DND-41 (cell line): ENCODE measurements at regions not wholly inside any gene's neighbourhood (a gene's known extent, or its start where the extent isn't known, plus 50 kb on each side); places are given as distances from the start of the nearest gene placed in this dataset.

Source experiments
- ATAC-seq: fragments of 200-7000 bp; cut with Tn5 transposase; 3 replicates; pipeline ENCODE4 v1.9.1; 2021; ENCODE audit warnings: low read depth; ENCODE audit not compliant: insufficient read depth
- DNase-seq: peaks from one replicate; pipeline ENCODE4 v3.0.0-alpha.2; 2020
- H2AFZ ChIP-seq: 2 replicates; pipeline ENCODE4 v1.6.0; 2012; ENCODE audit warnings: low read depth, low read length
- H3K27ac ChIP-seq: 2 replicates; pipeline ENCODE4 v1.5.1; 2012; ENCODE audit warnings: low read length, inconsistent platforms
- H3K27me3 ChIP-seq: fragments of 200-600 bp; sonication (generic); 2 replicates; pipeline ENCODE4 v1.6.0; 2012; ENCODE audit warnings: low read length, mild to moderate bottlenecking, inconsistent platforms; ENCODE audit not compliant: insufficient read depth, poor library complexity
- H3K36me3 ChIP-seq: 2 replicates; pipeline ENCODE4 v1.5.1; 2012; ENCODE audit warnings: low read length, inconsistent platforms; ENCODE audit not compliant: insufficient read depth
- H3K4me1 ChIP-seq: 2 replicates; pipeline ENCODE4 v1.5.1; 2012; ENCODE audit warnings: mild to moderate bottlenecking, low read length; ENCODE audit not compliant: insufficient read depth
- H3K4me2 ChIP-seq: 2 replicates; pipeline ENCODE4 v1.6.0; 2012; ENCODE audit warnings: mild to moderate bottlenecking, moderate library complexity, low read length, inconsistent platforms; ENCODE audit not compliant: insufficient read depth
- H3K4me3 ChIP-seq, 2 experiments: fragments of 200-600 bp in 1 of 2; shearing (Covaris generic) in 1 of 2; 2 replicates each; pipeline ENCODE4 v1.5.1; 2012 to 2016; ENCODE audit warnings: inconsistent platforms in 2 of 2, low read length in 2 of 2, mild to moderate bottlenecking in 2 of 2, low read depth in 1 of 2, moderate library complexity in 1 of 2
- H3K79me2 ChIP-seq: 2 replicates; pipeline ENCODE4 v1.6.0; 2012; ENCODE audit warnings: low read length, inconsistent platforms; ENCODE audit not compliant: insufficient read depth
- H3K9ac ChIP-seq: 2 replicates; pipeline ENCODE4 v1.6.0; 2012; ENCODE audit warnings: low read depth, mild to moderate bottlenecking, inconsistent platforms, low read length, moderate library complexity
- H3K9me3 ChIP-seq: 2 replicates; pipeline ENCODE4 v1.5.1; 2012; ENCODE audit warnings: low read length, moderate library complexity, mild to moderate bottlenecking, inconsistent platforms; ENCODE audit not compliant: insufficient read depth, severe bottlenecking
- H4K20me1 ChIP-seq: 2 replicates; pipeline ENCODE4 v1.6.0; 2012; ENCODE audit warnings: low read length; ENCODE audit not compliant: insufficient read depth
- CTCF ChIP-seq: IDR thresholded peaks from 2 replicates; pipeline ENCODE4 v1.5.1; 2012; ENCODE audit warnings: borderline replicate concordance, low read length, moderate library complexity, mild to moderate bottlenecking; ENCODE audit not compliant: poor library complexity, severe bottlenecking; ENCODE audit errors: extremely low read depth
- EZH2 ChIP-seq: IDR thresholded peaks from 3 replicates; pipeline ENCODE4 v1.6.1; 2012; ENCODE audit warnings: borderline replicate concordance, low read depth, mild to moderate bottlenecking, moderate library complexity, low read length, inconsistent platforms; ENCODE audit not compliant: severe bottlenecking

- no peak for TF ChIP-seq EZH2
- no peak for TF ChIP-seq CTCF
- H2AFZ ChIP-seq: no peak overlapping the region
- H3K4me2 ChIP-seq: no peak overlapping the region
- no peaks in the 10 kb centered on the region for H3K9me3 ChIP-seq
- no peak overlapping the region for H3K9ac ChIP-seq
- no peaks in the 10 kb centered on the region for H3K79me2 ChIP-seq
- H3K36me3 ChIP-seq: no peaks in the 10 kb centered on the region
- H3K4me1 ChIP-seq: no peaks in the 10 kb centered on the region
- no peak overlapping the region for H3K27ac ChIP-seq
- H3K4me3 ChIP-seq: no peak overlapping the region
- H4K20me1 ChIP-seq: no peaks in the 10 kb centered on the region
- H3K27me3 ChIP-seq: no peaks in the 10 kb centered on the region
- DNase-seq (no peak), ATAC-seq (no peak)
These were observed 327.8 kb upstream of the C2CD4B start for GRCh38 chr15:62492900-62493299.

- H3K9ac ChIP-seq: no peak overlapping the region
- no peak for TF ChIP-seq EZH2
- TF ChIP-seq CTCF: no peak
- H2AFZ ChIP-seq: no peak overlapping the region
- H3K9me3 ChIP-seq: no peaks in the 10 kb centered on the region
- ATAC-seq (no peak), DNase-seq (no peak)
- H4K20me1 ChIP-seq: no peaks in the 10 kb centered on the region
- no peak overlapping the region for H3K4me2 ChIP-seq
- no peak overlapping the region for H3K4me3 ChIP-seq
- H3K79me2 ChIP-seq: no peaks in the 10 kb centered on the region
- no peak overlapping the region for H3K27ac ChIP-seq
- H3K36me3 ChIP-seq: no peaks in the 10 kb centered on the region
- no peaks in the 10 kb centered on the region for H3K4me1 ChIP-seq
- H3K27me3 ChIP-seq: no peaks in the 10 kb centered on the region
These were observed 329.1 kb upstream of the C2CD4B start for GRCh38 chr15:62494197-62494596.

- TF ChIP-seq EZH2: no peak
- no peak for TF ChIP-seq CTCF
- Histone ChIP-seq H3K4me3 (no peak overlapping the region), H2AFZ (no peak overlapping the region), H3K36me3 (no peaks in the 10 kb centered on the region), H3K4me2 (no peak overlapping the region), H4K20me1 (no peaks in the 10 kb centered on the region), H3K27me3 (no peaks in the 10 kb centered on the region), H3K4me1 (no peaks in the 10 kb centered on the region), H3K9ac (no peak overlapping the region), H3K27ac (no peak overlapping the region), H3K9me3 (no peaks in the 10 kb centered on the region), H3K79me2 (no peaks in the 10 kb centered on the region)
- ATAC-seq (no peak), DNase-seq (no peak)
These were observed 330.9 kb upstream of the C2CD4B start for GRCh38 chr15:62495670-62496614.
